HG02678 (cell line): ENCODE measurements at regions not wholly inside any gene's neighbourhood (a gene's known extent, or its start where the extent isn't known, plus 50 kb on each side); places are given as distances from the start of the nearest gene placed in this dataset.
"Not testable (repeated sequence)": the region's sequence is repeated elsewhere in the genome, so short reads cannot be mapped to it uniquely, and the experiment has no call there.

Source experiments
- ATAC-seq: cut with Tn5 transposase; IDR thresholded peaks from one replicate; pipeline ENCODE4 v1.9.1; 2021; ENCODE audit warnings: mild to moderate bottlenecking, moderate library complexity; ENCODE audit not compliant: unreplicated experiment

GRCh38 chr9:20242510-20243189 lies 379.6 kb downstream of the MLLT3 start:
- peak; percentile 95 for ATAC-seq

- no peak for ATAC-seq
These were observed 381.8 kb downstream of the MLLT3 start for GRCh38 chr9:20240498-20240897.

GRCh38 chr9:20238921-20239320 lies 383.4 kb downstream of the MLLT3 start:
- ATAC-seq = no peak

- no peak for ATAC-seq
These were observed 384.6 kb downstream of the MLLT3 start for GRCh38 chr9:20237686-20238085.

- ATAC-seq = no peak
These were observed 385.6 kb downstream of the MLLT3 start for GRCh38 chr9:20236676-20237075.

- ATAC-seq = not testable (repeated sequence)
These were observed 387.1 kb downstream of the MLLT3 start for GRCh38 chr9:20235206-20235605.

GRCh38 chr9:20228096-20228495 lies 394.2 kb downstream of the MLLT3 start:
- ATAC-seq = no peak

GRCh38 chr9:20227166-20227874 lies 395.0 kb downstream of the MLLT3 start:
- ATAC-seq = no peak

GRCh38 chr9:20226345-20226744 lies 396.0 kb downstream of the MLLT3 start:
- no peak for ATAC-seq

- ATAC-seq = no peak
These were observed 396.5 kb downstream of the MLLT3 start for GRCh38 chr9:20225826-20226225.

GRCh38 chr9:20224756-20225155 lies 397.5 kb downstream of the MLLT3 start:
- ATAC-seq = no peak

- ATAC-seq = no peak
These were observed 402.0 kb downstream of the MLLT3 start for GRCh38 chr9:20220286-20220685.

- ATAC-seq = no peak
These were observed 402.9 kb downstream of the MLLT3 start for GRCh38 chr9:20219437-20219836.

GRCh38 chr9:20217596-20217995 lies 404.7 kb downstream of the MLLT3 start:
- ATAC-seq = no peak

- ATAC-seq = no peak
These were observed 405.9 kb downstream of the MLLT3 start for GRCh38 chr9:20216438-20216837.

- ATAC-seq = no peak
These were observed 406.7 kb downstream of the MLLT3 start for GRCh38 chr9:20215552-20215951.

- ATAC-seq = no peak
These were observed 409.5 kb downstream of the MLLT3 start for GRCh38 chr9:20212806-20213205.

GRCh38 chr9:20209391-20210340 lies 412.6 kb downstream of the MLLT3 start:
- no peak for ATAC-seq

- no peak for ATAC-seq
These were observed 413.3 kb downstream of the MLLT3 start for GRCh38 chr9:20208961-20209371.

GRCh38 chr9:20208226-20208625 lies 414.1 kb downstream of the MLLT3 start:
- no peak for ATAC-seq

- no peak for ATAC-seq
These were observed 415.1 kb downstream of the MLLT3 start for GRCh38 chr9:20207176-20207575.
